Head of caudate nucleus (tissue), 42 donors: ENCODE measurements at regions not wholly inside any gene's neighbourhood (a gene's known extent, or its start where the extent isn't known, plus 50 kb on each side); places are given as distances from the start of the nearest gene placed in this dataset.
"Not testable (repeated sequence)": the region's sequence is repeated elsewhere in the genome, so short reads cannot be mapped to it uniquely, and the experiment has no call there.

Experiments
- DNase-seq, 42 donors: peaks; one replicate each; pipeline versions ENCODE4 v3.0.0 to v3.0.0-alpha.2; 2020 to 2021; ENCODE audit warnings: mixed read lengths in 7 of 42
- intact Hi-C: fragments of 100-400 bp; cut with DNase I; formaldehyde crosslinking; loops from one replicate; pipeline ENCODE4 v1.15.0; 2022

- DNase-seq: no peak
- intact Hi-C loops: no loop called here
Measured at GRCh38 chrX:137234651-137235402, 201.0 kb upstream of the GPR101 start.

DNA sequence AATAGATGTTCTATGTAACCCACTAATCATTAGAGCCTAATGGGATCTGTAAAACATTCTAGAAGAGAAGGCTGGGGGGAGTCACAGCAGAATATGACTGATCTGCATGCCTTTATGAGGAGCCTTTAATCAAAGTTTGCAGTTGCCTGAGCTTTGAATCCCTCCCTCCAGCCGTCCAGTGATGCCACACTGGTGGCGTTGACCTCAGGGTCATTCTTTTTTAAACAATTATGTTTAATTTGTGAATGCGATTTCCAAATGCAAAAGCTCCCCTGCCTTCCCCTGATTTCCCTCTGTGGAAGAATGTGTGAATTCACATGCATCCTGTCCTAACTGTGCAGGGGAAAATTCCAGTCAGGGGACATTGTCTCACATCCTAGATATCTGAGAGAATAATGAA is 199.7 kb upstream of the GPR101 start:
- intact Hi-C loops: no loop called here
- no peak for DNase-seq

DNA sequence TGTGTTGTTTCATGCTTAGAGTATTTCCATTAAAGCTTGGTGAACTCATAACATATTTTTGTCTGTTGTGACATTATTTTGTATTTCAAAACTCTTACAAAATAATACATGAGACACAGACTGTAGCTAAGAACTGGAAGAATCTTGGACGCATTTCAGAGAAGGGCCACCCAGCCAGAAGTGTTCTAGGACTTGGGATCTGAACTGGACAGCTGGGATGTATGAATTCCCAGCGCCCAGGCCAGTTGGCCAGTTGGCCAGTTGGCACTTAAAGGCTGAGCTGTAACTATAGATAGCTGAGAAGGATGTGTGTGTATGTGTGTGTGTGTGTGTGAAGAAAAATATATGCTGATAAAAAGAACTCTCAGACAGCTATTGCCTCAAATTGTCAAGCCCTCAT is 193.4 kb upstream of the GPR101 start:
- intact Hi-C loops: no loop called here
- DNase-seq: no peak

GRCh38 chrX:137215467-137215866 is 181.7 kb upstream of the GPR101 start:
- no peak for DNase-seq
- intact Hi-C loops: no loop called here

DNA sequence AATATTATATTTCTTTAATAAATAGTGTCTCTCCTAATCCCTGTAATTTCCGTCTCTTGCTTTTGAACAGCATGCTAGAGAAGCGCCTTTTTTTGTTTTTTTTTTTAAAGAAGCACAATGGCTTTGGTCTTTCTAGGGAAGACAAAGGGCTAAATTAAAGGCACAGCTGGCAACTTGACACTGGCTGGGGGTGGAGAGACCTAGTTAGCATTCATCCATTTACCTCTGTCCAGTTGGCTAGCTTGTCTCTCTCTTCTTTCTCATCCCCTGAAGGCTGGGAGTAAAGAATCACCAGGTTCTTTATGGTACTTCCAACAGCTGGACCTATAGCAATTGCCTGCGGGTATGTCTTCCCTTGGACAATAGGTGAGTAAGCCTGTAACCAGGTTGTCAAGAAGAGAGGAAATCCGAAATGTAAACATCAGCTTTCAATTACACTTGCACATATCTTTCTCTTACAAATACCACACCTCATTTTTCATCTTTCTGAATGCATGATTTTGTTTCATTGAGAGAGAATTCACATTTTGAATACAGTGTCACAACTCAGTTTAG is 178.4 kb upstream of the GPR101 start:
- intact Hi-C loops: no loop called here
- no peak for DNase-seq

DNA sequence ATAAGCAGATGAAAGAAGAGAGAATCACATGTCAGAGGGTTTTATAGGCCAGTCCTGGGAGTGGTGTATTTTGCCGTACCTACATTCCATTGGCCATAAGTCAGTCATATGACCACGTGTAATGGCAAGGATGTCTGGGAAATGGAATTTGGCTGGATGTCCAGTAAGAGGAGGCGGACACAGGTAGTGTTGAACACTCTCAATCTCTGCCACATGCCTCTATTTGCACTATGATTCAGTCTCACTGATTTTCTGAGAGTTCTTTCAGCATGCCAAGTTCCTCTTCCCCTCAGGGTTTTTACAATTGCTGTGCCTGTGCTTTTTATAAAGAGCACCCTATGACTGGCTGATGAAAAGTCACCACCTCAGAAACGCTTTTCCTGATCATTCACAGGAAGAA is 164.2 kb upstream of the GPR101 start:
- intact Hi-C loops: no loop called here
- DNase-seq: no peak

- DNase-seq: no peak
- intact Hi-C loops: no loop called here
Measured at GRCh38 chrX:137195991-137196390, 162.2 kb upstream of the GPR101 start.

- no peak for DNase-seq
- intact Hi-C loops: no loop called here
Measured at GRCh38 chrX:137195296-137195695, 161.5 kb upstream of the GPR101 start.

- intact Hi-C loops: no loop called here
- peak in 39 of 42 donors; percentile 1 to 66 (median 27) for DNase-seq
Measured at GRCh38 chrX:137194164-137194563, 160.4 kb upstream of the GPR101 start.

DNA sequence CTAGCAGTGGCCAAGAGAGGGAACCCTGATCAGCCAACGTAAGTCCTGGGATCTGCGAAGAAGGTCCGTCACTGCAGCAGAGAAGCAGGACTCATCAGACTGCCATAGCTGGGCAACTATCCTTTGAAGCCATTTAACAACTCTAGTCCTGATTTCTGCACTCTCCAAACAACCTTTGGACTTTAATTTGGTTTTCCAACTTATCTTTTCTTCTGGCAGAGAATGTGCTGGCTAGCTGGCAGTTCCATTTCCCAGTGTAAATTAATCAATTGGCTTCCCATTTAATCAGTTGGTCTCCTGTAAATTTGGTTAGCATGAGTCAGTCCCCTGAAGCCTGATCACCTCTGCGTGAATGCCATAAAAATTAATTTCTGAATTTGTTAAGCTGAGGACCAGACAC is 153.7 kb upstream of the GPR101 start:
- DNase-seq: no peak
- intact Hi-C loops: no loop called here

GRCh38 chrX:137178392-137178791 is 144.6 kb upstream of the GPR101 start:
- no peak for DNase-seq
- intact Hi-C loops: no loop called here

DNA sequence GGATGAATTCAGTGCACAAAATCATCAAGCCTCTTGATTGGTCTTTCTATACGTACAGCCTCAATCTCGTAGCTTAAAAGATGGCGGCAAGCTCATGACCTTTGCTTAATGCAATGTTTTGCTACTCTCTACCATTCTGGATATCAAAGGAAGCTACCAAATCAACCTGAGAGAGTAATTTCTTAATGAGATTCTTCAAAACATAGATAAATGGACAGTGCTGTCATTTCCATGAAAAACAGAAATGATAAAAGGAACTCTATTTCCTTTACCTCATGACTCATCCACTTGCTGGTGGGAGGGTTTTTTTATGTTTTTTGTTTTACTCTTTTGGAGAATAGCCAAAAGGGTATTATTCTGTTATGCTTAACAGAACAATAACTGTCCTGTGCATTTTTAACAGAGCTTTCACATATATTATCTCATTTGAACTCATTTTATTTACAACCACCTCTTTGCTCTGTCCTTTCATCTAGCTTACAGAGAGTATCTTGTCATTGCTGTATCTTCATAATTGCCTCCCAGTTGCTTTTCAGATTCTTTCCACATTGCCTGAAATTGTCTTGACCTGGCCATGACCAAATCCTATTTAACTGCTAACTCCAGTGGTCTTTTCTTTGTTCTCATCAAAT is 138.6 kb upstream of the GPR101 start:
- intact Hi-C loops: no loop called here
- no peak for DNase-seq

DNA sequence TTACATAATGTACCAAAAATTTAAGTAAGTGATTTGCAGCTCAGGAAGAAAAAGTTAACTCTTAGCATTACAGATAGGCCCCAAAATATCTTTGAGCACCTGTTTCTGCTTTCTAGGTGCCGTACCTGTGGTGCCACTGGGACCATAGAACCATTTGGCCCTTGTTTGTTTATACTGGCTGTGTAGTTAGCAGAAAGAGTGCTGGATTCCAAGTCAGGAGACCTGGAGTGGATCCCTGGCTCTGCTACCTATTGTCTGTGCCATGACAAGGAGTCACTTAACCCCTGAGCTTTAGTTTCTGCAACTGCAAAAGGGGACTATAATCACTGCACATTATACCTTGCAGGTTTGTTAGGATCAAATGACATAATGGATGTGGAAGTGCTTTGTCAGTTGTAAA is 137.8 kb upstream of the GPR101 start:
- no peak for DNase-seq

GRCh38 chrX:137166591-137166990 is 132.8 kb upstream of the GPR101 start:
- intact Hi-C loops: no loop called here
- DNase-seq: peak in 1 of 42 donors; percentile 15

More for the DNA sequence above, 137.8 kb upstream of the GPR101 start:
- intact Hi-C loops: no loop called here

DNA sequence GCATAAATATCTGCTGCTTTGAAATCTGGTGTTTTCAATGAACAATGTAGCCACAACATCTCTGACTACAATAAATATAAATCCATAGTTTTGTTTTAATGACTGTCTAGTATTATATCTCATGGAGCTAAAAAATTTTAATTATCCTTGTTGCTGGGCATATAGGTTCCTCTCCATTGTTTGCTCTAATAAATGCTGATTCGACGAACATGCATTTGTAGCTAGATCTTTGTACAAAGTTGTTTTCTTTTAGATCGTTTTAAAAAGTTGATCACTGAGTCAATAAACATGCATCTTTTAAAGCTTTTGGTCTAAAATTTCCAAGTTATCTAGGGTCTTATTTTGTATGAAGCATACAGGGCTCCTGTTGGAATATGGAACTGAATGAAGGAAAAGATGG is 130.5 kb upstream of the GPR101 start:
- DNase-seq: no peak
- intact Hi-C loops: no loop called here

DNA sequence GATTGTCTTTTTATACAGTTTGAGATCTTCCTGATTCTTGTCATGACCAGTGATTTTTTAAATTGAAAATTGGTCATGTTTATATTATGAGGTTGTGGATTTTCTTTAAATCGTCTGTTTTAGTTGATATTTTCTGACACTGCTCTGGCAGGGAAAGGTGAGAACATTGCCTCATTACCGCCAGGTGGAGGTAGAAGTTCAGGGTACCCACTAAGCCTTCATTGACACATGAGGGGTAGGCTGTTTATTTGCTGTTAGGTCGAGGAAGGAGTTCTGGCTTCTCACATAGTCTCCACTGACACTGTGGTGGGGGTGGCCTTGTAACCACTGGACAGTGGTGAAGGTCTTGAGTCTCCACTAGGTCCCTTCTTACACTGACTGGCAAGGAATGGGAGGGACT is 117.6 kb upstream of the GPR101 start:
- intact Hi-C loops: no loop called here
- no peak for DNase-seq

GRCh38 chrX:137143864-137144263 is 110.1 kb upstream of the GPR101 start:
- peak in 3 of 42 donors; percentile 4 to 17 (median 8) for DNase-seq
- intact Hi-C loops: no loop called here

DNA sequence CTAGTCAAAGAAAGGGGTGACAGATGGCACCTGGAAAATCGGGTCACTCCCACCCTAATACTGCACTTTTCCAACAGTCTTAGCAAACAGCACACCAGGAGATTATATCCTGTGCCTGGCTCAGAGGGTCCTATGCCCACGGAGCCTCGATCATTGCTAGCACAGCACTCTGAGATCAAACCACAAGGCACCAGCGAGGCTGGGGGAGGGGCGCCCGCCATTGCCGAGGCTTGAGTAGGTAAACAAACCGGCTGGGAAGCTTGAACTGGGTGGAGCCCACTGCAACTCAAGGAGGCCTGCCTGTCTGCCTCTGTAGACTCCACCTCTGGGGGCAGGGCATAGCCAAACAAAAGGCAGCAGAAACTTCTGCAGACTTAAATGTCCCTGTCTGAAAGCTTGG is 88.9 kb upstream of the GPR101 start:
- intact Hi-C loops, DNase-seq: not testable (repeated sequence)

DNA sequence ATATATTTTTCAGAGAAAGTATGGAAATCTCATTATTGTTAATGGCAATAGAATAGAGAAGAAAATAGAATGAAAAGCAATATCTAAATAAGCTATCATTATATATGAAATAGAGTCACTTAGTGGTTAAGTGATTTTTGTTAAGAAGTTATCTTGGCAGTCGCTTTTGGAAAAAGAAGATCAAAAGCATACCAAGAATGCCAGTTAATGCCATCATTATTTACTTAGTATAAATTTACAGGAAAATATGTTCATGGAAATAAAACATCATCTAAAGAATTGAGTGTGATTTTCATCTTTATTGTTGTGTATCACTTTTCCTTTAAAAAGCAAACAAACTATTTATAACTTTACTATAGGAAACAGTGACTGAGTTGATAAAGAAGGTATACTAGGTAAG is 85.3 kb upstream of the GPR101 start:
- DNase-seq: no peak
- intact Hi-C loops: no loop called here

DNA sequence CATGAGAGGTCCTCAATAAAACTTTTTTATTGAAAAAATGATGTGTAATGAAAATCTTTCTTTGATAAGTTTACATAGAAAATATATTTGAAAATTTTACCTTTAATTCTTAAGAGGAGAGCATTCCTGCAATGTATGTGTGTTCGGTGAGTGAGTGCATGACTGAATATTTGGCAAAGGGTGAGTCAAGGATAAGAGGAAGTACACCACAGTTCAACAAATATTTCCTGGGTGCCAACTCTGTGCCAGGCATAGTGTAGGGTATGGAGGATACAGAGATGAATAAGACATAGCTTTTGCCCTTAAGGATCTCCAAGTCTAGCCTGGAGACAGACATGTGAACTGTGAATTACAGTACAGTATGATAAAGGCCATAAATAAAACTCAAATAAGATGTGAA is 84.7 kb upstream of the GPR101 start:
- DNase-seq: no peak
- intact Hi-C loops: no loop called here

- no peak for DNase-seq
- intact Hi-C loops: no loop called here
Measured at GRCh38 chrX:137118136-137118535, 84.3 kb upstream of the GPR101 start.
